Parathyroid adenoma (tissue), 2 donors: ENCODE measurements at regions not wholly inside any gene's neighbourhood (a gene's known extent, or its start where the extent isn't known, plus 50 kb on each side); places are given as distances from the start of the nearest gene placed in this dataset.

Experiments used
- H2AFZ ChIP-seq: fragments of 300-600 bp; sonication (generic); one replicate; pipeline ENCODE4 v1.7.0; 2017; ENCODE audit warnings: antibody characterized with exemption, mild to moderate bottlenecking
- H3K27ac ChIP-seq: fragments of 300-600 bp; sonication (generic); one replicate; pipeline ENCODE4 v1.7.0; 2017
- H3K27me3 ChIP-seq: fragments of 300-600 bp; sonication (generic); one replicate; pipeline ENCODE4 v1.7.0; 2017; ENCODE audit warnings: low read length; ENCODE audit not compliant: control insufficient read depth, insufficient read depth
- H3K36me3 ChIP-seq: fragments of 300-600 bp; sonication (generic); one replicate; pipeline ENCODE4 v1.7.0; 2017; ENCODE audit warnings: low read length; ENCODE audit not compliant: control insufficient read depth, insufficient read depth
- H3K4me1 ChIP-seq: fragments of 300-600 bp; sonication (generic); one replicate; pipeline ENCODE4 v1.7.0; 2017; ENCODE audit warnings: control low read depth
- H3K4me2 ChIP-seq: fragments of 300-600 bp; sonication (generic); one replicate; pipeline ENCODE4 v1.7.0; 2017; ENCODE audit warnings: low read length
- H3K4me3 ChIP-seq: fragments of 300-600 bp; sonication (generic); one replicate; pipeline ENCODE4 v1.7.0; 2017; ENCODE audit warnings: low read depth, low read length
- H3K79me2 ChIP-seq: fragments of 300-600 bp; sonication (generic); one replicate; pipeline ENCODE4 v1.7.0; 2017; ENCODE audit warnings: control low read depth
- H3K9ac ChIP-seq: fragments of 300-600 bp; sonication (generic); one replicate; pipeline ENCODE4 v1.7.0; 2017; ENCODE audit warnings: mild to moderate bottlenecking
- H3K9me3 ChIP-seq: fragments of 300-600 bp; sonication (generic); one replicate; pipeline ENCODE4 v1.7.0; 2017; ENCODE audit warnings: low read length; ENCODE audit not compliant: control insufficient read depth
- CTCF ChIP-seq: fragments of 300-600 bp; sonication (generic); IDR thresholded peaks from one replicate; pipeline ENCODE4 v1.7.0; 2017; ENCODE audit warnings: antibody characterized with exemption, mild to moderate bottlenecking
- donor health status: primary hyperparathyroidism.

- no peak overlapping the region for H3K4me3 ChIP-seq
- no peak for TF ChIP-seq CTCF
- H3K9ac ChIP-seq, result no peak overlapping the region
- no peaks in the 10 kb centered on the region for H3K9me3 ChIP-seq
- H3K36me3 ChIP-seq, result no peaks in the 10 kb centered on the region
- H3K4me1 ChIP-seq, result no peaks in the 10 kb centered on the region
- H3K79me2 ChIP-seq, result no peaks in the 10 kb centered on the region
- H3K27ac ChIP-seq, result no peak overlapping the region
- H3K27me3 ChIP-seq, result no peaks in the 10 kb centered on the region
- no peak overlapping the region for H3K4me2 ChIP-seq
- no peak overlapping the region for H2AFZ ChIP-seq
These were observed 681.4 kb downstream of the CDH11 start for GRCh38 chr16:64440421-64440831.

- Histone ChIP-seq H3K4me2 (no peak overlapping the region), H3K4me1 (no peaks in the 10 kb centered on the region), H3K79me2 (no peaks in the 10 kb centered on the region), H3K4me3 (no peak overlapping the region), H3K27ac (no peak overlapping the region), H3K9me3 (no peaks in the 10 kb centered on the region), H3K27me3 (no peaks in the 10 kb centered on the region), H3K9ac (no peak overlapping the region), H3K36me3 (no peaks in the 10 kb centered on the region), H2AFZ (no peak overlapping the region)
- TF ChIP-seq CTCF, result no peak
These were observed 681.9 kb downstream of the CDH11 start for GRCh38 chr16:64440005-64440404.

GRCh38 chr16:64437706-64438324 is 684.0 kb downstream of the CDH11 start:
- H3K4me3 ChIP-seq, result no peak overlapping the region
- H3K79me2 ChIP-seq, result no peaks in the 10 kb centered on the region
- no peak for TF ChIP-seq CTCF
- no peaks in the 10 kb centered on the region for H3K9me3 ChIP-seq
- H2AFZ ChIP-seq, result no peak overlapping the region
- H3K9ac ChIP-seq, result no peak overlapping the region
- H3K27ac ChIP-seq, result no peak overlapping the region
- no peaks in the 10 kb centered on the region for H3K36me3 ChIP-seq
- H3K4me1 ChIP-seq, result no peaks in the 10 kb centered on the region
- no peak overlapping the region for H3K4me2 ChIP-seq
- no peaks in the 10 kb centered on the region for H3K27me3 ChIP-seq

- Histone ChIP-seq H3K4me3 (no peak overlapping the region), H3K27ac (no peak overlapping the region), H3K4me1 (no peaks in the 10 kb centered on the region), H3K4me2 (no peak overlapping the region), H3K79me2 (no peaks in the 10 kb centered on the region), H2AFZ (no peak overlapping the region), H3K36me3 (no peaks in the 10 kb centered on the region), H3K9ac (no peak overlapping the region), H3K27me3 (no peaks in the 10 kb centered on the region), H3K9me3 (no peaks in the 10 kb centered on the region)
- TF ChIP-seq CTCF, result no peak
These were observed 687.3 kb downstream of the CDH11 start for GRCh38 chr16:64434526-64435069.
